ENCODE measurements at regions not wholly inside any gene's neighbourhood (a gene's known extent, or its start where the extent isn't known, plus 50 kb on each side); places are given as distances from the start of the nearest gene placed in this dataset. TPM values are rescaled to one million over a fixed set of nuclear protein-coding genes. Genes with fewer than 3 reads are reported as not detected.
A peak's percentile ranks its signal among the peaks of the same experiment; 100 is the strongest.

Small RNA genes in the stretch of these regions (microRNA-seq; reads per million reads assigned to microRNA genes)
- gene MIR550A3 (ENCODE audit: borderline microRNAs expressed in 2 of 2, borderline number of aligned reads in 2 of 2, borderline replicate concordance in 1 of 2): 0.69 to 1.6 reads per million in 2 experiments

Small RNA genes in the stretch of these regions (small RNA-seq; reads per million reads assigned to genes)
- 1.7 reads per million, percentile 6 among the genes with 10 or more reads in this experiment for gene MIR550A3 (ENCODE audit: insufficient read depth)
- not detected for gene TMSB4XP3 (ENCODE audit: insufficient read depth)
